ENCODE measurements at regions not wholly inside any gene's neighbourhood (a gene's known extent, or its start where the extent isn't known, plus 50 kb on each side); places are given as distances from the start of the nearest gene placed in this dataset.
A peak's percentile ranks its signal among the peaks of the same experiment; 100 is the strongest.

DNA sequence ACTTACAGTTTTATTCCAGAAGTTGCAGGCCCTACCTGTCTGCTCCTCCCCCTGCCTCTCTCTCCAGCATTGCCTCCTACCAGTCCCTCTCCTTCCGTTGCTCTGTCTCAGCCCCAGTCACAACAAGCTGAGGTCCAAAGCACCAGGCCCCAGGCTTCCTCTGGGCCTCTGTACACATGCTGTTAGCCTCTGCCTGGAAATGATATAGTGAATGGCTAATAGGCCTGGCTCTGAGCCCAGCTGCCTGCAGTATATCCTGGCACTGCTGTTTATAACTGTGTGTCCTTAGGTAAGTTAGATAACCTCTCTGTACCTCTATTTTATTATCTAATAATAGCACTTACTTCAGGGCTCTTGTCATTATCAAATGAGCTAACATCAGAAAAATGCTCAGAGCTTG is 114.9 kb upstream of the PWP1 start:
- H3K79me2 ChIP-seq = no peaks in the 10 kb centered on the region
- H3K9me3 ChIP-seq (ENCODE audit: low read depth) = no peaks in the 10 kb centered on the region
- H2AFZ ChIP-seq = no peak overlapping the region
- H3K4me3 ChIP-seq = no peak overlapping the region
- no peaks in the 10 kb centered on the region for H3K36me3 ChIP-seq (replicated peaks; ENCODE audit: insufficient read depth, low read depth)
- DNase-seq (ENCODE audit: low spot score) = peak; percentile 23
- 62% methylated on average over 1 of the region's 1 CpG for WGBS (ENCODE audit: low lambda C conversion rate, missing lambda C conversion rate)
- TF ChIP-seq EZH2 (IDR thresholded peaks at IDR 0.05; ENCODE audit: borderline replicate concordance) (no peak), EZH2phosphoT487 (IDR thresholded peaks at IDR 0.05; ENCODE audit: low read depth, severe bottlenecking, unreplicated experiment) (no peak)
- TF ChIP-seq, protein P1, sequence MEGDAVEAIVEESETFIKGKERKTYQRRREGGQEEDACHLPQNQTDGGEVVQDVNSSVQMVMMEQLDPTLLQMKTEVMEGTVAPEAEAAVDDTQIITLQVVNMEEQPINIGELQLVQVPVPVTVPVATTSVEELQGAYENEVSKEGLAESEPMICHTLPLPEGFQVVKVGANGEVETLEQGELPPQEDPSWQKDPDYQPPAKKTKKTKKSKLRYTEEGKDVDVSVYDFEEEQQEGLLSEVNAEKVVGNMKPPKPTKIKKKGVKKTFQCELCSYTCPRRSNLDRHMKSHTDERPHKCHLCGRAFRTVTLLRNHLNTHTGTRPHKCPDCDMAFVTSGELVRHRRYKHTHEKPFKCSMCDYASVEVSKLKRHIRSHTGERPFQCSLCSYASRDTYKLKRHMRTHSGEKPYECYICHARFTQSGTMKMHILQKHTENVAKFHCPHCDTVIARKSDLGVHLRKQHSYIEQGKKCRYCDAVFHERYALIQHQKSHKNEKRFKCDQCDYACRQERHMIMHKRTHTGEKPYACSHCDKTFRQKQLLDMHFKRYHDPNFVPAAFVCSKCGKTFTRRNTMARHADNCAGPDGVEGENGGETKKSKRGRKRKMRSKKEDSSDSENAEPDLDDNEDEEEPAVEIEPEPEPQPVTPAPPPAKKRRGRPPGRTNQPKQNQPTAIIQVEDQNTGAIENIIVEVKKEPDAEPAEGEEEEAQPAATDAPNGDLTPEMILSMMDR (IDR thresholded peaks at IDR 0.05; ENCODE audit: poor library complexity) = no peak
- no peak overlapping the region for H3K27ac ChIP-seq
- H3K9me2 ChIP-seq (replicated peaks; ENCODE audit: insufficient read depth) = no peaks in the 10 kb centered on the region
- H3K4me2 ChIP-seq = no peak overlapping the region
- H4K20me1 ChIP-seq (ENCODE audit: insufficient read depth, poor library complexity, severe bottlenecking) = no peaks in the 10 kb centered on the region
- peaks cover 5% of the 10 kb centered on the region for H3K4me1 ChIP-seq (ENCODE audit: insufficient read depth)
- H3K27me3 ChIP-seq = peaks cover 2% of the 10 kb centered on the region

DNA sequence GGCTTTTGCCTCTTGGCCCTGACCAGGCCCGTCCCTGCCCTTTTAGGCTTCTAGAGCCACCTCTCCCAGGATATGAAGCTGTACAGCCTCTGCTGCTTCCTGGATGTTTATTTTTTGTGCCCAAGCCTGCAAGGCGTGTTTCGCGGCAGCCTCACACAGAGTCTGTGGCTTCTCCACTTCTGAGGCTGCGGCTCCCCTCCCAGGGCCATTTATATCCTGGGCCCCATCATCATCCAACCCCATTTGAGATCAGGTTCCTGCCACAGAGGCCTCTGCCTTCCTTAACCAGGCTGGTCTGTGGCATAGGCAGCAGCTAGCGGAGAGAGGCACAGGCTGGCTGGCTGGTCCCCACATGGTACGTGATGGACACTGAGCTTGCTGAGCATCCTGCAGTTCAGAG is 114.1 kb upstream of the PWP1 start:
- Histone ChIP-seq H2AFZ (no peak overlapping the region), H3K4me2 (no peak overlapping the region), H3K79me2 (no peaks in the 10 kb centered on the region), H3K27ac (no peak overlapping the region), H3K9me3 (ENCODE audit: low read depth) (no peaks in the 10 kb centered on the region), H3K9me2 (replicated peaks; ENCODE audit: insufficient read depth) (no peaks in the 10 kb centered on the region), H4K20me1 (ENCODE audit: insufficient read depth, poor library complexity, severe bottlenecking) (no peaks in the 10 kb centered on the region), H3K27me3 (peaks cover 2% of the 10 kb centered on the region), H3K36me3 (replicated peaks; ENCODE audit: insufficient read depth, low read depth) (no peaks in the 10 kb centered on the region), H3K4me3 (no peak overlapping the region), H3K4me1 (ENCODE audit: insufficient read depth) (peaks cover 5% of the 10 kb centered on the region)
- 91% methylated on average over 7 of the region's 7 CpGs for WGBS (ENCODE audit: low lambda C conversion rate, missing lambda C conversion rate)
- no peak for DNase-seq (ENCODE audit: low spot score)
- TF ChIP-seq, protein P1 (IDR thresholded peaks at IDR 0.05; ENCODE audit: poor library complexity) = no peak
- no peak for TF ChIP-seq EZH2phosphoT487 (IDR thresholded peaks at IDR 0.05; ENCODE audit: low read depth, severe bottlenecking, unreplicated experiment)
- no peak for TF ChIP-seq EZH2 (IDR thresholded peaks at IDR 0.05; ENCODE audit: borderline replicate concordance)

DNA sequence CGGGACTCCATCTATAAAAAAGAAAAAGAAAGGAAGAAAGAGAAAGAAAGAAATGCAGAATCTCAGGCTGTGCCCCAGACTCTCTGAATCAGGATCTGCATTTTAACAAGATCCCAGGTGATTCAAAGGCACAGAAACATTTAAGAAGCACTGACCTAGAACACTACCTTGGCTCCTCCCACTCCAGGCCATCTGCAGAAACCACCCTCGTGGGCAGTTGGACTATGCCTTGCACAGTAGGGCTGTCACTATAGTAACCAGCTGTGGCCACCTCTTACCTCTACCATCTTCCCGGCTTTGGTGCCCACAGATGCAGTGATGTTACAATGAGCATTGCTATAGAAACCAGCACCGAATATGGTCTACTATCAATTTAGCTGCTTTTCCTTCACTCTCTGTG is 110.9 kb upstream of the PWP1 start:
- H3K4me2 ChIP-seq = no peak overlapping the region
- H3K27me3 ChIP-seq = peaks cover 10% of the 10 kb centered on the region
- no peak for TF ChIP-seq EZH2phosphoT487 (IDR thresholded peaks at IDR 0.05; ENCODE audit: low read depth, severe bottlenecking, unreplicated experiment)
- TF ChIP-seq, protein P1 (IDR thresholded peaks at IDR 0.05; ENCODE audit: poor library complexity) = no peak
- no peak for TF ChIP-seq EZH2 (IDR thresholded peaks at IDR 0.05; ENCODE audit: borderline replicate concordance)
- H3K79me2 ChIP-seq = no peaks in the 10 kb centered on the region
- H3K36me3 ChIP-seq (replicated peaks; ENCODE audit: insufficient read depth, low read depth) = no peaks in the 10 kb centered on the region
- no peaks in the 10 kb centered on the region for H4K20me1 ChIP-seq (ENCODE audit: insufficient read depth, poor library complexity, severe bottlenecking)
- H3K4me3 ChIP-seq = no peak overlapping the region
- H3K9me3 ChIP-seq (ENCODE audit: low read depth) = no peaks in the 10 kb centered on the region
- no peak for DNase-seq (ENCODE audit: low spot score)
- H3K27ac ChIP-seq = no peak overlapping the region
- 81% methylated on average over 4 of the region's 4 CpGs for WGBS (ENCODE audit: low lambda C conversion rate, missing lambda C conversion rate)
- no peaks in the 10 kb centered on the region for H3K4me1 ChIP-seq (ENCODE audit: insufficient read depth)
- no peaks in the 10 kb centered on the region for H3K9me2 ChIP-seq (replicated peaks; ENCODE audit: insufficient read depth)
- H2AFZ ChIP-seq = no peak overlapping the region
